SK-N-MC (cell line): ENCODE measurements at regions not wholly inside any gene's neighbourhood (a gene's known extent, or its start where the extent isn't known, plus 50 kb on each side); places are given as distances from the start of the nearest gene placed in this dataset.
"Not testable (repeated sequence)": the region's sequence is repeated elsewhere in the genome, so short reads cannot be mapped to it uniquely, and the experiment has no call there.

Experiments
- DNase-seq: peaks from one replicate; pipeline ENCODE4 v3.0.0-alpha.2; 2011; ENCODE audit warnings: low read depth, low spot score
- H3K27ac ChIP-seq: fragments of 200-600 bp; sonication (generic); 2 replicates; pipeline ENCODE4 v1.5.1; 2016; ENCODE audit warnings: mixed run types
- H3K36me3 ChIP-seq: fragments of 200-600 bp; sonication (generic); 2 replicates; pipeline ENCODE4 v1.6.1; 2017; ENCODE audit warnings: antibody characterized with exemption, low read length, mixed read lengths; ENCODE audit not compliant: insufficient read depth
- H3K4me3 ChIP-seq: fragments of 200-600 bp; sonication (generic); 2 replicates; pipeline ENCODE4 v1.5.1; 2016
- H3K9ac ChIP-seq: fragments of 200-600 bp; sonication (generic); 2 replicates; pipeline ENCODE4 v1.8.0; 2017; ENCODE audit warnings: mixed run types, mixed read lengths; ENCODE audit not compliant: insufficient read length
- H3K9me3 ChIP-seq: fragments of 200-600 bp; sonication (generic); 2 replicates; pipeline ENCODE4 v1.6.1; 2017; ENCODE audit warnings: low read depth, mild to moderate bottlenecking, antibody characterized with exemption, low read length, moderate library complexity, mixed read lengths
- EZH2 ChIP-seq: fragments of 200-600 bp; sonication (generic); IDR thresholded peaks from one replicate; pipeline ENCODE4 v1.6.1; 2017; ENCODE audit warnings: antibody characterized with exemption
- FOXP2 ChIP-seq: optimal IDR thresholded peaks from 2 replicates; pipeline ENCODE3; 2011; ENCODE audit warnings: mild to moderate bottlenecking, moderate library complexity; ENCODE audit not compliant: insufficient read depth; ENCODE audit errors: extremely low read length, control extremely low read depth
- POLR2AphosphoS5 ChIP-seq: IDR thresholded peaks from 2 replicates; pipeline ENCODE4 v1.6.1; 2012; ENCODE audit warnings: mild to moderate bottlenecking, low read depth, low read length, borderline replicate concordance

GRCh38 chr22:23418159-23418788, 161.8 kb downstream of the IGLL1 start:
- TF ChIP-seq EZH2 (no peak), POLR2AphosphoS5 (no peak), FOXP2 (no peak)
- Histone ChIP-seq H3K9ac (no peak overlapping the region), H3K4me3 (no peak overlapping the region), H3K36me3 (no peaks in the 10 kb centered on the region), H3K9me3 (no peaks in the 10 kb centered on the region), H3K27ac (no peak overlapping the region)
- no peak for DNase-seq

GRCh38 chr22:23417327-23417726, 162.8 kb downstream of the IGLL1 start:
- not testable (repeated sequence) for H3K27ac ChIP-seq, H3K4me3 ChIP-seq, H3K9ac ChIP-seq, H3K9me3 ChIP-seq, H3K36me3 ChIP-seq, DNase-seq

GRCh38 chr22:23416169-23416690, 163.9 kb downstream of the IGLL1 start:
- not testable (repeated sequence) for H3K36me3 ChIP-seq, DNase-seq

GRCh38 chr22:23415490-23415851, 164.6 kb downstream of the IGLL1 start:
- Histone ChIP-seq H3K9ac (no peak overlapping the region), H3K4me3 (no peak overlapping the region), H3K36me3 (no peaks in the 10 kb centered on the region), H3K9me3 (no peaks in the 10 kb centered on the region), H3K27ac (no peak overlapping the region)
- no peak for TF ChIP-seq POLR2AphosphoS5
- no peak for TF ChIP-seq EZH2
- TF ChIP-seq FOXP2: no peak
- DNase-seq: no peak

More at GRCh38 chr22:23416169-23416690, 163.9 kb downstream of the IGLL1 start:
- H3K9ac ChIP-seq, H3K4me3 ChIP-seq, H3K27ac ChIP-seq, H3K9me3 ChIP-seq: not testable (repeated sequence)

GRCh38 chr22:23414727-23415489, 165.2 kb downstream of the IGLL1 start:
- Histone ChIP-seq H3K27ac (no peak overlapping the region), H3K4me3 (no peak overlapping the region), H3K9ac (no peak overlapping the region), H3K9me3 (no peaks in the 10 kb centered on the region), H3K36me3 (no peaks in the 10 kb centered on the region)
- TF ChIP-seq EZH2 (no peak), FOXP2 (no peak), POLR2AphosphoS5 (no peak)
- no peak for DNase-seq

- no peaks in the 10 kb centered on the region for H3K9me3 ChIP-seq
- H3K4me3 ChIP-seq: no peak overlapping the region
- H3K27ac ChIP-seq: no peak overlapping the region
- DNase-seq: no peak
- no peak overlapping the region for H3K9ac ChIP-seq
- TF ChIP-seq FOXP2: no peak
- TF ChIP-seq POLR2AphosphoS5: no peak
- TF ChIP-seq EZH2: no peak
- no peaks in the 10 kb centered on the region for H3K36me3 ChIP-seq
Measured at GRCh38 chr22:23411739-23412138, 168.4 kb downstream of the IGLL1 start.

- Histone ChIP-seq H3K4me3 (no peak overlapping the region), H3K27ac (no peak overlapping the region), H3K36me3 (no peaks in the 10 kb centered on the region), H3K9ac (no peak overlapping the region), H3K9me3 (no peaks in the 10 kb centered on the region)
- no peak for DNase-seq
- TF ChIP-seq FOXP2 (no peak), POLR2AphosphoS5 (no peak), EZH2 (no peak)
Measured at GRCh38 chr22:23410411-23410810, 169.7 kb downstream of the IGLL1 start.

GRCh38 chr22:23409976-23410375, 170.1 kb downstream of the IGLL1 start:
- no peak for TF ChIP-seq POLR2AphosphoS5
- TF ChIP-seq FOXP2: no peak
- no peak for TF ChIP-seq EZH2
- H3K36me3 ChIP-seq: no peaks in the 10 kb centered on the region
- no peak overlapping the region for H3K9ac ChIP-seq
- no peak for DNase-seq
- H3K9me3 ChIP-seq: no peaks in the 10 kb centered on the region
- H3K27ac ChIP-seq: no peak overlapping the region
- H3K4me3 ChIP-seq: no peak overlapping the region

GRCh38 chr22:23408321-23408720, 171.8 kb downstream of the IGLL1 start:
- TF ChIP-seq EZH2: no peak
- no peak for TF ChIP-seq POLR2AphosphoS5
- TF ChIP-seq FOXP2: no peak
- DNase-seq: no peak
- H3K9me3 ChIP-seq: no peaks in the 10 kb centered on the region
- H3K36me3 ChIP-seq: no peaks in the 10 kb centered on the region
- no peak overlapping the region for H3K4me3 ChIP-seq
- H3K27ac ChIP-seq: no peak overlapping the region
- H3K9ac ChIP-seq: no peak overlapping the region
